AG04450 (cell line): ENCODE measurements at regions not wholly inside any gene's neighbourhood (a gene's known extent, or its start where the extent isn't known, plus 50 kb on each side); places are given as distances from the start of the nearest gene placed in this dataset.

ENCODE experiments used
- CTCF ChIA-PET: fragments of 300-600, 350-600 bp; formaldehyde crosslinking; extraction: SDS; loops from one replicate; lab custom pipeline; 2022; ENCODE audit warnings: antibody characterized with exemption, inconsistent platforms; lab: Charles Lee
- POLR2A ChIA-PET: fragments of 350-600 bp; formaldehyde crosslinking; extraction: SDS; loops from one replicate; lab custom pipeline; 2021; ENCODE audit warnings: antibody characterized with exemption, inconsistent platforms; lab: Yijun Ruan, JAX
- DNase-seq: peaks from one replicate; pipeline ENCODE4 v3.0.0-alpha.2; 2011; ENCODE audit warnings: low read depth, low spot score
- H3K27ac ChIP-seq: one replicate; pipeline ENCODE4 v1.5.1; 2012; ENCODE audit warnings: low read depth, low read length, control low read depth
- H3K27me3 ChIP-seq: one replicate; pipeline ENCODE4 v1.6.0; 2012; ENCODE audit warnings: low read length; ENCODE audit not compliant: control insufficient read depth, insufficient read depth
- H3K4me3 ChIP-seq: 2 replicates; pipeline ENCODE4 v1.5.1; 2011; ENCODE audit warnings: mild to moderate bottlenecking, low read depth, low read length, control low read depth
- H3K9me3 ChIP-seq: 2 replicates; pipeline ENCODE4 v1.5.1; 2012; ENCODE audit warnings: low read length; ENCODE audit not compliant: control insufficient read depth, insufficient read depth
- CTCF ChIP-seq: IDR thresholded peaks from 2 replicates; pipeline ENCODE4 v1.5.1; 2011; ENCODE audit warnings: low read depth, low read length, control low read depth, inconsistent platforms

- CTCF ChIA-PET: interaction anchor here (1.1 to 1.3 kb wide), 3 partner anchors 11 to 13 kb away, joined by 3 to 7 read pairs (median 5); no protein-coding TSS in a partner anchor
- Histone ChIP-seq H3K4me3 (no peak overlapping the region), H3K9me3 (no peaks in the 10 kb centered on the region), H3K27ac (no peak overlapping the region), H3K27me3 (no peaks in the 10 kb centered on the region)
- no peak for DNase-seq
- POLR2A ChIA-PET: no interaction called here
- TF ChIP-seq CTCF: no peak
Measured at GRCh38 chr21:16095005-16095404, 365.2 kb downstream of the USP25 start.

- POLR2A ChIA-PET: no interaction called here
- Histone ChIP-seq H3K27ac (no peak overlapping the region), H3K9me3 (no peaks in the 10 kb centered on the region), H3K27me3 (no peaks in the 10 kb centered on the region), H3K4me3 (no peak overlapping the region)
- CTCF ChIA-PET: interaction anchor here (1.2 to 1.3 kb wide), 2 partner anchors 14 to 15 kb away, joined by 3 read pairs; no protein-coding TSS in a partner anchor
- no peak for TF ChIP-seq CTCF
- DNase-seq: no peak
Measured at GRCh38 chr21:16096988-16097387, 367.2 kb downstream of the USP25 start.

GRCh38 chr21:16102113-16102512 is 372.3 kb downstream of the USP25 start:
- no peak for DNase-seq
- H3K9me3 ChIP-seq: peaks cover 4% of the 10 kb centered on the region
- no peaks in the 10 kb centered on the region for H3K27me3 ChIP-seq
- ChIA-PET CTCF (no interaction called here), POLR2A (interaction anchor here (0.7 kb wide), 1 partner anchor 13 kb away, joined by 3 read pairs; no protein-coding TSS in a partner anchor)
- H3K27ac ChIP-seq: no peak overlapping the region
- no peak overlapping the region for H3K4me3 ChIP-seq
- TF ChIP-seq CTCF: no peak

GRCh38 chr21:16108561-16109075 is 378.8 kb downstream of the USP25 start:
- Histone ChIP-seq H3K9me3 (peaks cover 4% of the 10 kb centered on the region), H3K27me3 (no peaks in the 10 kb centered on the region), H3K27ac (no peak overlapping the region), H3K4me3 (no peak overlapping the region)
- TF ChIP-seq CTCF: no peak
- CTCF ChIA-PET: no interaction called here
- DNase-seq: no peak
- POLR2A ChIA-PET: no interaction called here

- H3K27me3 ChIP-seq: no peaks in the 10 kb centered on the region
- H3K9me3 ChIP-seq: 0 out of 2 replicates have a peak, but pooled peaks cover 2% of the 10 kb centered on the region
- H3K4me3 ChIP-seq: no peak overlapping the region
- ChIA-PET CTCF (interaction anchor here (1.2 to 1.4 kb wide), 2 partner anchors 110 to 217 kb away, joined by 3 to 4 read pairs; no protein-coding TSS in a partner anchor), POLR2A (interaction anchor here (1.0 kb wide), 1 partner anchor 81 kb away, joined by 7 read pairs; no protein-coding TSS in a partner anchor)
- DNase-seq: no peak
- TF ChIP-seq CTCF: no peak
- H3K27ac ChIP-seq: no peak overlapping the region
Measured at GRCh38 chr21:16113052-16113715, 383.4 kb downstream of the USP25 start.
